Pons (tissue), 1 donor: ENCODE measurements at regions not wholly inside any gene's neighbourhood (a gene's known extent, or its start where the extent isn't known, plus 50 kb on each side); places are given as distances from the start of the nearest gene placed in this dataset.

Source experiments
- DNase-seq: peaks from one replicate; pipeline ENCODE4 v3.0.0-alpha.2; 2016; ENCODE audit warnings: low spot score

GRCh38 chr14:65281991-65282895, 130.3 kb upstream of the FUT8 start:
- DNase-seq, result peak; percentile 99

GRCh38 chr14:65282896-65283253, 129.7 kb upstream of the FUT8 start:
- DNase-seq, result no peak

- peak; percentile 58 for DNase-seq
Measured at GRCh38 chr14:65286443-65286842, 126.1 kb upstream of the FUT8 start.

DNA sequence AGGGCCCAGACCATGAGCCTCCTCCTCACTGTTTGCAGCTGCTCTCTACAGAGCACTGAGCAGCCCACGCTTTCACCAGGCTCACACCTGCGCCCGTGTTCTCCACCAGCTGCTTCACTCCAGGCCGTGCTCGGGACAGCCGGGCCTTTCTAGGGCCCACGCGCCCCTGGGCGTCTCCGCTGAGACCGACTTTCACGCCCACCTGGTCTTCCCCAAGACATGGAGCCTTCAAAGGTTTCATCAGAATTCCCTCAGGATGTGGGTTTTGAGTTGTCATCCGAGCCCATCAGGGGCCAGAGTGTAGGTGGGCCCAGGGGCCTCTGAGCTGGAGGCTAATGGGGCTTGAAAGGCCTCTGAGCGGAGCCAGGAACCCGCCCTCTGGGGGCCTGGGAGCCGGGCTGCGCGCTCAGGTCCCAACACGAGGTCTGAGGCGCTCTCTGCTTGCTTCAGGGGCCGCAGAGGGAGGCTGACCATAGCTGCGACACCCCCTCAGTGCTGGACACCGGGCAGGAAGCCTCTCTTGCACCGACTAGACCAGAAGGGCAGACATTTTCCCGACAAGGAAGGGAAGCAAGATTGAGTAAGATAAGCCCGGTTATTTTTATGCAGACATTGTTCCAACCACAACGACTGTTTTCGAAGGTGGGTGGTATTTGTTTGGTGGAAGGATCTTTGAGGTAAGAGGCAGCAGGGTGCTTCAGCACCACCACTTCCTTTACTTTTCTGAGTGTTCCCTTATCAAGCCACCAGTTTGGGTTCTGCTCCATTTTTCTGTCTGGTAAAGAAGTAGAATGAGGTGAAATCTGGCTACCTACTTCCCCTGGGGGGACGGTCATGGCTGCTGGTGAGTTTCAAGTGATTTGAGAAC, 125.0 kb upstream of the FUT8 start:
- DNase-seq, result no peak

- DNase-seq, result no peak
Measured at GRCh38 chr14:65290830-65291229, 121.7 kb upstream of the FUT8 start.

DNA sequence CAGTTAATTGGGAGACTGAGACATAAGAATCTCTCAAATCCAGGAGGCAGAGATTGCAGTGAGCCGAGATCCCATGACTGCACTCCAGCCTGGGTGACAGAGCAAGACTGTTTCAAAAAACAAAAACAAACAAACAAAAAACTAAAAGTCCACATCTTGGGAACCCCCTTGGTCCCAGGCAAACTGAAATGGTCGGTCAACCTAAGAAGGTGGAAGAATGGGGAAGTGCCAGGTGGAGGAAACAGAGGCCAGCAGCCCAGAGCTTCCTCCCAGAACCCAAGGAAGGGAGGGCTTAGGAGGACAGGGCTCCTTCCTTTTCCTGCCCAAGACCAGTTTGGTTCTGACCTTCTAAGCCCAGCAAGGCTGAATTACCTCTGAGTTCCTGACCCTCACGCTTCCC, 121.0 kb upstream of the FUT8 start:
- DNase-seq, result no peak

DNA sequence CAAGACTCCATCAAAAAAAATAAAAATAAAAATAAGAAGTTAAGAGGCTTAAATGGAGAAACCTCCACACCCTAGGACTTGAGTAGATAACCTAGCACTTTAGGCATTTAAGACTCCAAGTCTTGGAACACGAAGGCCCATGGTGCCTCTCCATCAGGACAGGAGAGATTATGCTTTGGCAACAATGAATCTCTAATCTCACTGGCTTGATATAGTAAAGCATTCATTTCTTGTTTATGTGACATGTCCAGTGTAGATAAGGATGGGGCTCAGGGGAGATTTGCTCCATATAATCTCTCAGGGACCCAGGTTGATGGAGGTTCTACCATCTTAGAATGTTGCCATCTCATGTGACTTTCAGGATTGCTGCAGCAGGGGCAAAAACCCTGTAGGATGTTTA, 117.7 kb upstream of the FUT8 start:
- no peak for DNase-seq

DNA sequence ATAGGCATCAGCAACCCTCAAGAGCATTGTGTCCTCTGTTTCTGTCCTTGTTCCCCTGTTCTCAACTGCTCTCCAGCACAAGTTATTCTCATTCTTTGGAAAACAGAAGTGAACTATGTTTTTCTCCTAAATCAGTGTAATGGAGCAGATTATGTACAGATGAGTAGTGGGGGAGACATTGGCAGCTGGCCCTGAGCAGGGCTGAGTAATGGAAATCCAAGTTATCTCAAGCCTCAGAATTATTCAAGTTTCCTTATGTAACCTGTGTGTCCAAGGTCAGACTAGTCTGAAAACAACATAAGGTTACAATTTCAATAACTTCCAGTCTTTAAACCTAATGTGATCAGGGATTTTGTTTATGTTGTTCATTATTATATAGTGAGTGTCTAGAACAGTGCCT, 116.1 kb upstream of the FUT8 start:
- no peak for DNase-seq

GRCh38 chr14:65296876-65297275, 115.7 kb upstream of the FUT8 start:
- no peak for DNase-seq

DNA sequence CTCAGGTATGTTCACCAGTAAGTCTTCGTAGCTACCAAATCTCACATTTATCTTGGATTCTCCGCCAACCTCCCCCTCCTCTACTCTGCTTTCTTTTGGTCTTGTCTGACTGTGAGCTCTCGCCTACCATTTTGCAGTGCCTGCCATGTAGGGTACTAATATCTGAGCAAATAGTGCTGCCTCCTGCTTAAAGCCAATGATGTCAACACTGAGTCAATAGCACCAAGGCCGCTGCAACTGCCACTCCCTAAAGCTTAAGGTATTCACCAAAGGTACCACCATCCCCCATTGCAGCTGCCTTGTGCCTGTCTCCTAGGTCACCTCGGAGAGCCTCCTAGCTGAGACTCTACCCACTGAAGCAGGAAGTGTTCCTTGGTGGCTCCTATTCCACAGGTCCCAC, 114.8 kb upstream of the FUT8 start:
- no peak for DNase-seq

- no peak for DNase-seq
Measured at GRCh38 chr14:65299826-65300225, 112.7 kb upstream of the FUT8 start.

- no peak for DNase-seq
Measured at GRCh38 chr14:65301862-65302539, 110.5 kb upstream of the FUT8 start.

GRCh38 chr14:65302571-65303189, 109.8 kb upstream of the FUT8 start:
- DNase-seq, result no peak

DNA sequence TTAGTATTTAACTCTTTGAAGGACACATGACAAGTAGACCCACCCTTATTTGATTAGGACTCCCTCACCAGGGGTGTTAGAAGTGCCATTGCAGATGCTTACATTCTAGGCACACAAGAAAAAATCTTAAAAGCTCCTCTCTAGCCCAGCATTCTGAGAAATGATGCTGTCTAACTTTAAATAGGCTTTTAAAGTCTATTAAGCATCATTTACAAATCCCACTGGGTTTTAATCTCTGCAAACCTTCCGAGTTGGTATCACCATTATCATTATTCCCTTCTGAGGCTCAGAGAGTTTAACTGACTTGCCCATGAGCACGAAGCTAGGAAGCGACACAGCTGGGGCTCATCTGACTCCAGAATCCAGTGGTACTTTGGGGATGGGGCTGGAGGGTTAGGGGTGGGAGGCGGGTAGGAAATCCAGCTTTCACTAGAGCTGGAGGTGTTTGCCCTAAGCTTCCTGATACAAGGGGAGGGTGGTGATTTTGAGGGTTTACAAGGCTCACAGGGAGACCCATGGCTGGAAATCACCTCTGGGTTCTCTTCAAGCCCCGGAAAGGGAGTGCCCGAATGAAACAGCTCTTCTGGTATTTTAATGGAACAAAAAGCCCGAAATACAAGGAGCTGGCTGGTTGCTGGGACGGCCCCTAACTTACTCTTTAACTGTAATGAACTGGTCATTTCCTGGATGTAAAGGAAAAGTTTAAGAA, 109.2 kb upstream of the FUT8 start:
- no peak for DNase-seq

DNA sequence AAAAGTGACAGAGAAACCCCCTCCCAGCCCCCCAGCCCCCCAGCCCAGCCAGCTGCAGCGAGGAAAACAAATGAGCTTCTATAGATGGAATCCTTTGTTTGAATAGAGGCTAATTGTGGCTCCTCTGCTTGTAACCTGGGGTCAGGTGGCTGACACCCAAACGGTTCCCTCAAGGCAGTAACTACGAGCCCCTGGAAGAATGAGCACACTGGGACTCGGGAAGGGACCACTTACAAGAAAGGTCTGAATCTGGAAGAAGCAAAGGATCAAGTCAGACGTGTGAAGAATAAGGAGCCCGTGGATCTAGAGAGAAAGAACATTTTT, 108.7 kb upstream of the FUT8 start:
- DNase-seq, result no peak

- DNase-seq, result no peak
Measured at GRCh38 chr14:65304239-65304638, 108.3 kb upstream of the FUT8 start.

DNA sequence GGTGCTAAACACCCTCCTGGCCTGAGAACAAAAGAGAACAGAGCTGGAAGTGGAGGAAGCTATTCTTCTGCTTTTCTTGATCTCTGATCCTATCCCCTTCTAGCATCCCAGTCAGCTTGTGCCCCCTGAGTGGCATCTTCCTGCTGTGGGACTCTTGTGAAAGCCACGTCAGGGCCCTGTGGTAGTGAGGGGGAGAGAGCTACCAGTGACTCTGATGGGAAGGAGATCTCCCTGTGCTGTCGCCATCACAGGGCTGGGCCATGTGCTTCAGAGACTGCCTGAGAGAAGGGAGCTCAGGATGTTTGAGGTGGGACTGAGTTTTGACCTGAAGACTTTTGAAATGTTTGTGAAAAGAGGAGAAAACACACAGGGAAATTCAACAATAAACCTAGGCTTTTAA, 107.6 kb upstream of the FUT8 start:
- DNase-seq, result no peak

DNA sequence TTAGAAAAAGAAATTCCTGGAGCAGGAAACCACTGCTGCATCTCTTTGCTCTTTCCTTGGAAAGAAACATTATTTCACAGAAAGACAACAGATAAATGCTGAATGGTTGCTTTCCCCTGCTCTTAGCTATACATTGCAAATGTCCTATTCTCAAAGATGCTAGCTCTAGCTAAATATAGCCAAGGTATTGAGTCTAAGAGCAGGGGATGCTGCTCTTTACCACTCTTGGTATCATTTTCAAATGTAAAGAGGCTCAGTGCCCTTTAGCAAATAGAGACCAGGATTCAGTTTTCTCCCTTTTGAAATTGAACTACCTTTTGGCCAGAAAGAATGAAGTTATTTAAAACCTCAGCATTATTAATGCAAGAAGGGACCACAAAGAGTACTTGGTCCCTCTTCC, 104.0 kb upstream of the FUT8 start:
- DNase-seq, result no peak

- no peak for DNase-seq
Measured at GRCh38 chr14:65310568-65310967, 102.0 kb upstream of the FUT8 start.

DNA sequence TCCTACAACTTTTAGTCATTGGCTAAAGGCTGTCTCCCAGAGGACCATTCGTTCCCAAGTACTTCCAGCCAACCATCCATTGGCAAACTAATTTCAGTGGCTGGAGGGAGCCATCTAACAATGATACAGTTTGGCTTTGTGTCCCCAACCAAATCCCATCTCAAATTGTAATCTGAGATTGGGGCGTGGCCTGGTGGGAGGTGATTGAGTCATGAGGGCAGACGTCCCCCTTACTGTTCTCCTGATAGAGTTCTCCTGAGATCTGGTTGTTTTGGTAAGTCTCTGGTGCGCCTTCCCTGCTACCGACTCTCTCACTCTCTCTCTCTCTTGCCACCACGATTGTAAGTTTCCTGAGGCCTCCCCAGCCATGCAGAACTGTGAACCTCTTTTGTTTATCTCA, 99.7 kb upstream of the FUT8 start:
- DNase-seq, result no peak

GRCh38 chr14:65318636-65319506, 93.7 kb upstream of the FUT8 start:
- DNase-seq, result no peak
